HCT116 (cell line): ENCODE measurements at regions not wholly inside any gene's neighbourhood (a gene's known extent, or its start where the extent isn't known, plus 50 kb on each side); places are given as distances from the start of the nearest gene placed in this dataset.

Experiments
- ATAC-seq: fragments of 200-7000 bp; cut with Tn5 transposase; 2 replicates; pipeline ENCODE4 v1.9.1; 2020; ENCODE audit warnings: mild to moderate bottlenecking, moderate library complexity
- BruUV-seq: library from RNA; stranded (reverse); fragments of 400-500 nt; replicated peaks from 2 replicates; lab custom pipeline; 2021; lab: Mats Ljungman, UMichigan
- CTCF ChIA-PET: fragments of 300-600 bp; sonication (Branson Sonifier 250); formaldehyde crosslinking; loops from one replicate; lab custom pipeline; 2021; ENCODE audit warnings: antibody characterized with exemption; lab: Charles Lee
- POLR2A ChIA-PET: fragments of 300-600, 350-600 bp; sonication (Branson Sonifier 250); formaldehyde crosslinking; loops from one replicate; lab custom pipeline; 2021; ENCODE audit warnings: antibody characterized with exemption; lab: Charles Lee
- RAD21 ChIA-PET, 2 experiments: fragments of 300-600 bp; sonication (Branson Sonifier 250); formaldehyde crosslinking; loops; one replicate each; lab custom pipeline; 2023; ENCODE audit warnings: low total read pairs in 2 of 2; ENCODE audit not compliant: uncharacterized antibody in 2 of 2, unreplicated experiment in 2 of 2, low non-redundant PET in 1 of 2; lab: Charles Lee
- DNase-seq: peaks from one replicate; pipeline ENCODE4 v3.0.0-alpha.2; 2010; ENCODE audit warnings: low read depth, low spot score
- H2AFZ ChIP-seq: fragments of 200-600 bp; shearing (Covaris generic), sonication (generic); 2 replicates; pipeline ENCODE4 v1.6.1; 2017; ENCODE audit warnings: low read depth, mixed run types, mixed read lengths, antibody characterized with exemption, low read length; ENCODE audit not compliant: poor library complexity, severe bottlenecking
- H3K27ac ChIP-seq: 2 replicates; pipeline ENCODE4 v1.5.1; 2012; ENCODE audit warnings: low read depth, low read length
- H3K27me3 ChIP-seq: fragments of 200-600 bp; sonication (generic); 2 replicates; pipeline ENCODE4 v1.6.1; 2016; ENCODE audit warnings: mixed run types, low read length, mixed read lengths; ENCODE audit not compliant: insufficient read depth
- H3K36me3 ChIP-seq, 2 experiments: fragments of 200-500 bp in 1 of 2; fragments of 200-600 bp in 1 of 2; sonication (Bioruptor generic) in 1 of 2; sonication (generic) in 1 of 2; 2 replicates each; pipeline versions ENCODE4 v1.5.1 to v1.6.1; 2014 to 2016; ENCODE audit warnings: low read length in 2 of 2, inconsistent platforms in 1 of 2, mixed read lengths in 1 of 2, mixed run types in 1 of 2; ENCODE audit not compliant: insufficient read depth in 2 of 2, control insufficient read depth in 1 of 2
- H3K4me1 ChIP-seq, 2 experiments: fragments of 200-600 bp in 1 of 2; sonication (generic) in 1 of 2; 2 replicates each; pipeline versions ENCODE4 v1.5.1 to v1.6.1; 2012 to 2017; ENCODE audit warnings: low read length in 2 of 2, inconsistent platforms in 1 of 2, mild to moderate bottlenecking in 1 of 2, mixed read lengths in 1 of 2, mixed run types in 1 of 2, moderate library complexity in 1 of 2; ENCODE audit not compliant: insufficient read depth in 2 of 2, control insufficient read depth in 1 of 2
- H3K4me2 ChIP-seq: fragments of 200-600 bp; sonication (generic); 2 replicates; pipeline ENCODE4 v1.6.1; 2017; ENCODE audit warnings: mixed run types, low read length, mixed read lengths
- H3K4me3 ChIP-seq, 2 experiments: fragments of 200-600 bp in 1 of 2; sonication (generic) in 1 of 2; replicated peaks in 1 of 2; 2 replicates each; pipeline ENCODE4 v1.5.1; 2011 to 2016; ENCODE audit warnings: low read length in 2 of 2, control low read depth in 1 of 2, low read depth in 1 of 2, mild to moderate bottlenecking in 1 of 2, mixed read lengths in 1 of 2, mixed run types in 1 of 2
- H3K79me2 ChIP-seq: fragments of 200-600 bp; sonication (generic); 2 replicates; pipeline ENCODE4 v1.6.1; 2017; ENCODE audit warnings: mild to moderate bottlenecking, mixed run types, low read length, moderate library complexity, mixed read lengths; ENCODE audit not compliant: insufficient read depth
- H3K9ac ChIP-seq: fragments of 200-600 bp; sonication (generic); 2 replicates; pipeline ENCODE4 v1.6.1; 2016; ENCODE audit warnings: low read length, mixed read lengths
- H3K9me2 ChIP-seq: fragments of 200-600 bp; sonication (generic), shearing (Covaris generic); 2 replicates; pipeline ENCODE4 v1.6.1; 2017; ENCODE audit warnings: mixed run types, mild to moderate bottlenecking, moderate library complexity; ENCODE audit not compliant: insufficient read depth
- H3K9me3 ChIP-seq, 2 experiments: fragments of 200-500 bp in 1 of 2; fragments of 200-600 bp in 1 of 2; sonication (Bioruptor generic) in 1 of 2; sonication (generic) in 1 of 2; 2 replicates each; pipeline ENCODE4 v1.6.1; 2014 to 2017; ENCODE audit warnings: low read length in 2 of 2, mixed read lengths in 2 of 2, inconsistent platforms in 1 of 2, low read depth in 1 of 2, mild to moderate bottlenecking in 1 of 2, mixed run types in 1 of 2, moderate library complexity in 1 of 2; ENCODE audit not compliant: control insufficient read depth in 1 of 2, insufficient read depth in 1 of 2
- H4K20me1 ChIP-seq: fragments of 200-600 bp; sonication (generic), shearing (Covaris generic); 2 replicates; pipeline ENCODE4 v1.6.1; 2017; ENCODE audit warnings: mixed run types, mild to moderate bottlenecking, moderate library complexity; ENCODE audit not compliant: insufficient read depth
- ATF3 ChIP-seq: IDR thresholded peaks from 2 replicates; pipeline ENCODE4 v1.6.1; 2012
- CEBPB ChIP-seq: IDR thresholded peaks from 2 replicates; pipeline ENCODE4 v1.6.1; 2012; ENCODE audit warnings: low read depth
- JUND ChIP-seq: IDR thresholded peaks from 2 replicates; pipeline ENCODE4 v1.6.1; 2012
- POLR2A ChIP-seq: IDR thresholded peaks from 2 replicates; pipeline ENCODE4 v1.7.0; 2011; ENCODE audit warnings: borderline replicate concordance; ENCODE audit not compliant: insufficient read depth, insufficient read length; ENCODE audit errors: extremely low read depth
- RAD21 ChIP-seq: IDR thresholded peaks from 2 replicates; pipeline ENCODE4 v1.6.1; 2012; ENCODE audit warnings: low read depth, mild to moderate bottlenecking
- YY1 ChIP-seq: IDR thresholded peaks from 2 replicates; pipeline ENCODE4 v1.6.1; 2011; ENCODE audit warnings: low read length, low read depth, moderate library complexity, mild to moderate bottlenecking; ENCODE audit not compliant: insufficient replicate concordance; ENCODE audit errors: extremely low read depth
- intact Hi-C: fragments of 100-400 bp; cut with micrococcal nuclease; formaldehyde crosslinking; loops from 2 replicates; pipeline ENCODE4 v1.10.0; 2022
- TF ChIP-seq, protein P1 (sequence below): IDR thresholded peaks from 2 replicates; pipeline ENCODE4 v1.6.1; 2012; ENCODE audit warnings: low read depth
- TF ChIP-seq, protein P2 (sequence below), 3 experiments: fragments of 200-600 bp in 1 of 3; sonication (generic) in 1 of 3; IDR thresholded peaks in 2 of 3; conservative IDR thresholded peaks in 1 of 3; 2 replicates each; pipeline ENCODE4 v1.5.1; 2012 to 2017; ENCODE audit warnings: low read depth in 2 of 3, low read length in 2 of 3, antibody characterized with exemption in 1 of 3, borderline replicate concordance in 1 of 3, control low read depth in 1 of 3, mild to moderate bottlenecking in 1 of 3, mixed read lengths in 1 of 3, mixed run types in 1 of 3, moderate library complexity in 1 of 3; ENCODE audit not compliant: insufficient read depth in 1 of 3

DNA sequence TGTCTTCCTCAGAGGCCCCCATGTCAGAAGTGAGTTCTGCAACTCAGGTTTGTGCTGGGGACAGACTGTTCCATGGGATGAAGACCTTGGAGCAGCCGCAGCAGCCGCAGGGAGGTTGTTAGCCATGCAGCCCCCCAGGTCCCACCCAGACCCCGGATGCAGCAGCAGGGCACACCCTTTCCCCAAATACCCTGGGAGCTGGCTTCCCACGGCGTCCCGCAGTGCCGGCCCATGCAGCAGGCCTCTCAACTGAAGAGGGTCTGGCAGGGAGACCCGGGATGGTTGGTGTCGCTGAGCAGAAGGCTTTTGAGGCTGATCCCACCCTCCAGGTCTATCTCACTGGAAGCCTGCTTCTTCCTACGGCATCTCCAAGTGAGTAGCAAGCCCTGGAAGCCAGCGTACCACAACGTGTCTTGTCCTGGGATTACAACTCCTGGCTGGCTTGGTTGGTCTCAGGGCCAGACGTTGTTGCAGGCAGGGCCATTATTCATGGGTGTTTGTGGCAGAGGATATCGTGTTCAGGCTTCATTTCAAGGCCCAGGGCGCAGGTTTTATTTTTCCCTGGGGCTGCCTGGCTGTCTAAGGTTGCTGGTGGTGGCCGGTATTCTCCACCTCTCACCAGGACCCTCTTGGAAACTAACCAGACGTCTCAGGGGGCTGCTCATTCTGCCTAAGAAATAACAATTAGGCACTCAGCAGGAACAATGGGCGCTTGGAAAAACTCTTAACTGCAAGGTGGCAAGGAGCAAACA lies 223.2 kb downstream of the C16orf95 start:
- ATAC-seq = no peak
- no peak overlapping the region for H2AFZ ChIP-seq
- no peaks in the 10 kb centered on the region for H4K20me1 ChIP-seq
- no peak overlapping the region for H3K4me2 ChIP-seq
- ChIA-PET CTCF (no interaction called here), RAD21 (no interaction called here), POLR2A (no interaction called here)
- H3K4me3 ChIP-seq = no peak overlapping the region
- no peaks in the 10 kb centered on the region for H3K36me3 ChIP-seq
- H3K79me2 ChIP-seq = no peaks in the 10 kb centered on the region
- TF ChIP-seq ATF3 (no peak), YY1 (no peak), POLR2A (no peak), JUND (no peak), RAD21 (no peak), CEBPB (no peak)
- TF ChIP-seq, protein P1, sequence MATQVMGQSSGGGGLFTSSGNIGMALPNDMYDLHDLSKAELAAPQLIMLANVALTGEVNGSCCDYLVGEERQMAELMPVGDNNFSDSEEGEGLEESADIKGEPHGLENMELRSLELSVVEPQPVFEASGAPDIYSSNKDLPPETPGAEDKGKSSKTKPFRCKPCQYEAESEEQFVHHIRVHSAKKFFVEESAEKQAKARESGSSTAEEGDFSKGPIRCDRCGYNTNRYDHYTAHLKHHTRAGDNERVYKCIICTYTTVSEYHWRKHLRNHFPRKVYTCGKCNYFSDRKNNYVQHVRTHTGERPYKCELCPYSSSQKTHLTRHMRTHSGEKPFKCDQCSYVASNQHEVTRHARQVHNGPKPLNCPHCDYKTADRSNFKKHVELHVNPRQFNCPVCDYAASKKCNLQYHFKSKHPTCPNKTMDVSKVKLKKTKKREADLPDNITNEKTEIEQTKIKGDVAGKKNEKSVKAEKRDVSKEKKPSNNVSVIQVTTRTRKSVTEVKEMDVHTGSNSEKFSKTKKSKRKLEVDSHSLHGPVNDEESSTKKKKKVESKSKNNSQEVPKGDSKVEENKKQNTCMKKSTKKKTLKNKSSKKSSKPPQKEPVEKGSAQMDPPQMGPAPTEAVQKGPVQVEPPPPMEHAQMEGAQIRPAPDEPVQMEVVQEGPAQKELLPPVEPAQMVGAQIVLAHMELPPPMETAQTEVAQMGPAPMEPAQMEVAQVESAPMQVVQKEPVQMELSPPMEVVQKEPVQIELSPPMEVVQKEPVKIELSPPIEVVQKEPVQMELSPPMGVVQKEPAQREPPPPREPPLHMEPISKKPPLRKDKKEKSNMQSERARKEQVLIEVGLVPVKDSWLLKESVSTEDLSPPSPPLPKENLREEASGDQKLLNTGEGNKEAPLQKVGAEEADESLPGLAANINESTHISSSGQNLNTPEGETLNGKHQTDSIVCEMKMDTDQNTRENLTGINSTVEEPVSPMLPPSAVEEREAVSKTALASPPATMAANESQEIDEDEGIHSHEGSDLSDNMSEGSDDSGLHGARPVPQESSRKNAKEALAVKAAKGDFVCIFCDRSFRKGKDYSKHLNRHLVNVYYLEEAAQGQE = no peak
- TF ChIP-seq, protein P2, sequence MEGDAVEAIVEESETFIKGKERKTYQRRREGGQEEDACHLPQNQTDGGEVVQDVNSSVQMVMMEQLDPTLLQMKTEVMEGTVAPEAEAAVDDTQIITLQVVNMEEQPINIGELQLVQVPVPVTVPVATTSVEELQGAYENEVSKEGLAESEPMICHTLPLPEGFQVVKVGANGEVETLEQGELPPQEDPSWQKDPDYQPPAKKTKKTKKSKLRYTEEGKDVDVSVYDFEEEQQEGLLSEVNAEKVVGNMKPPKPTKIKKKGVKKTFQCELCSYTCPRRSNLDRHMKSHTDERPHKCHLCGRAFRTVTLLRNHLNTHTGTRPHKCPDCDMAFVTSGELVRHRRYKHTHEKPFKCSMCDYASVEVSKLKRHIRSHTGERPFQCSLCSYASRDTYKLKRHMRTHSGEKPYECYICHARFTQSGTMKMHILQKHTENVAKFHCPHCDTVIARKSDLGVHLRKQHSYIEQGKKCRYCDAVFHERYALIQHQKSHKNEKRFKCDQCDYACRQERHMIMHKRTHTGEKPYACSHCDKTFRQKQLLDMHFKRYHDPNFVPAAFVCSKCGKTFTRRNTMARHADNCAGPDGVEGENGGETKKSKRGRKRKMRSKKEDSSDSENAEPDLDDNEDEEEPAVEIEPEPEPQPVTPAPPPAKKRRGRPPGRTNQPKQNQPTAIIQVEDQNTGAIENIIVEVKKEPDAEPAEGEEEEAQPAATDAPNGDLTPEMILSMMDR (IDR thresholded peaks at IDR 0.05 in 2 of 3, conservative IDR thresholded peaks at IDR 0.05 in 1 of 3; ENCODE audit: borderline replicate concordance in 1 of 3, insufficient read depth in 1 of 3, low read depth in 2 of 3, low read length in 2 of 3) = no peak
- DNase-seq = no peak
- no peaks in the 10 kb centered on the region for H3K9me3 ChIP-seq
- peaks cover 18% of the 10 kb centered on the region; the same call in 1 of the 2 replicates for H3K27me3 ChIP-seq
- H3K9me2 ChIP-seq = no peaks in the 10 kb centered on the region
- intact Hi-C loops = no loop called here
- no peaks in the 10 kb centered on the region for H3K4me1 ChIP-seq
- no peak overlapping the region for H3K9ac ChIP-seq
- no peak overlapping the region for H3K27ac ChIP-seq
- BruUV-seq = no TSS peak
